Aorta (tissue), 5 donors: ENCODE measurements at regions not wholly inside any gene's neighbourhood (a gene's known extent, or its start where the extent isn't known, plus 50 kb on each side); places are given as distances from the start of the nearest gene placed in this dataset.
"Not testable (repeated sequence)": the region's sequence is repeated elsewhere in the genome, so short reads cannot be mapped to it uniquely, and the experiment has no call there.

Experiments used
- ATAC-seq: fragments of 200-7000 bp; cut with Tn5 transposase; one replicate; pipeline ENCODE4 v1.9.1; 2022; ENCODE audit warnings: moderate library complexity; ENCODE audit not compliant: low FRiP score
- DNase-seq, 2 donors: peaks; one replicate each; pipeline ENCODE4 v3.0.0-alpha.2; 2020
- H3K27ac ChIP-seq, 2 donors: one replicate each; pipeline ENCODE4 v1.5.1; 2013; ENCODE audit warnings: low read length in 2 of 2, mild to moderate bottlenecking in 2 of 2, moderate library complexity in 2 of 2, control low read depth in 1 of 2, inconsistent platforms in 1 of 2, low read depth in 1 of 2
- H3K27me3 ChIP-seq, 2 donors: one replicate each; pipeline ENCODE4 v1.6.1; 2013; ENCODE audit warnings: control low read depth in 1 of 2, low read length in 1 of 2, mild to moderate bottlenecking in 1 of 2, moderate library complexity in 1 of 2; ENCODE audit not compliant: insufficient read depth in 2 of 2, control insufficient read depth in 1 of 2
- H3K36me3 ChIP-seq, 2 donors: one replicate each; pipeline ENCODE4 v1.6.1; 2013; ENCODE audit warnings: control low read depth in 1 of 2, low read length in 1 of 2, mild to moderate bottlenecking in 1 of 2; ENCODE audit not compliant: insufficient read depth in 2 of 2, control insufficient read depth in 1 of 2
- H3K4me1 ChIP-seq, 2 donors: one replicate each; pipeline ENCODE4 v1.6.1; 2013; ENCODE audit warnings: low read length in 2 of 2, control low read depth in 1 of 2, mild to moderate bottlenecking in 1 of 2, moderate library complexity in 1 of 2; ENCODE audit not compliant: insufficient read depth in 2 of 2, control insufficient read depth in 1 of 2
- H3K4me3 ChIP-seq, 2 donors: one replicate each; pipeline ENCODE4 v1.5.1; 2013; ENCODE audit warnings: low read length in 2 of 2, control low read depth in 1 of 2, mild to moderate bottlenecking in 1 of 2
- H3K9me3 ChIP-seq: one replicate; pipeline ENCODE4 v1.6.1; 2013; ENCODE audit warnings: mild to moderate bottlenecking, low read length; ENCODE audit not compliant: control insufficient read depth
- WGBS, 2 donors: extraction: QIAGEN DNeasy Blood & Tissue Kit; methylation state at CpG; one replicate each; pipeline ENCODE4 v1.1.7; 2013; 5-methylcytosine and 5-hydroxymethylcytosine counted together
- intact Hi-C, 2 donors: fragments of 100-400 bp; cut with DNase I; formaldehyde crosslinking; loops; one replicate each; pipeline versions ENCODE4 v1.14.2 to v1.15.0; 2022
- donor health status: healthy with polysubstance abuse.
- donor health status: Bipolar disorder and iron deficiency.
- donor health status: DM: no; HTN: no; CAD: no.
- donor health status: DM: no; HTN: no; CAD: no.
- donor health status: DM: yes; HTN: yes; CAD: no.

- Histone ChIP-seq H3K27me3 (no peaks in the 10 kb centered on the region), H3K4me3 (no peak overlapping the region), H3K4me1 (peaks cover 0 to 5% of the 10 kb centered on the region in 2 donors), H3K27ac (no peak overlapping the region), H3K36me3 (no peaks in the 10 kb centered on the region), H3K9me3 (no peaks in the 10 kb centered on the region)
- ATAC-seq (no peak), DNase-seq (no peak)
- WGBS, 2 donors = 93 to 95% methylated on average over 38 of the region's 38 CpGs
- intact Hi-C loops = no loop called here
These were observed 95.5 kb upstream of the GSE1 start for GRCh38 chr16:85517563-85518179.

- peaks cover 0 to 5% of the 10 kb centered on the region in 2 donors for H3K4me1 ChIP-seq
- no peaks in the 10 kb centered on the region for H3K9me3 ChIP-seq
- no peak overlapping the region for H3K27ac ChIP-seq
- ATAC-seq (no peak), DNase-seq (no peak)
- intact Hi-C loops = no loop called here
- 97 to 98% methylated on average over 17 of the region's 17 CpGs for WGBS, 2 donors
- H3K27me3 ChIP-seq = no peaks in the 10 kb centered on the region
- no peaks in the 10 kb centered on the region for H3K36me3 ChIP-seq
- H3K4me3 ChIP-seq = no peak overlapping the region
These were observed 94.6 kb upstream of the GSE1 start for GRCh38 chr16:85518398-85519049.

GRCh38 chr16:85519050-85519440, 94.1 kb upstream of the GSE1 start:
- H3K27me3 ChIP-seq, H3K4me3 ChIP-seq, H3K36me3 ChIP-seq, DNase-seq, H3K27ac ChIP-seq, intact Hi-C loops, ATAC-seq, H3K9me3 ChIP-seq, H3K4me1 ChIP-seq: not testable (repeated sequence)
- 63 to 70% methylated on average over 4 of the region's 5 CpGs for WGBS, 2 donors

- 96% methylated on average over 7 of the region's 7 CpGs for WGBS, 2 donors
- Histone ChIP-seq H3K27me3 (no peaks in the 10 kb centered on the region), H3K9me3 (no peaks in the 10 kb centered on the region), H3K4me3 (no peak overlapping the region), H3K4me1 (no peaks in the 10 kb centered on the region), H3K36me3 (no peaks in the 10 kb centered on the region), H3K27ac (no peak overlapping the region)
- no peak for DNase-seq
- intact Hi-C loops = no loop called here
- ATAC-seq = no peak
These were observed 93.4 kb upstream of the GSE1 start for GRCh38 chr16:85519540-85520231.

- no peaks in the 10 kb centered on the region for H3K4me1 ChIP-seq
- H3K4me3 ChIP-seq = no peak overlapping the region
- DNase-seq (no peak), ATAC-seq (no peak)
- 94% methylated on average over 20 of the region's 20 CpGs for WGBS, 2 donors
- H3K27ac ChIP-seq = no peak overlapping the region
- intact Hi-C loops = no loop called here
- H3K36me3 ChIP-seq = no peaks in the 10 kb centered on the region
- no peaks in the 10 kb centered on the region for H3K9me3 ChIP-seq
- H3K27me3 ChIP-seq = no peaks in the 10 kb centered on the region
These were observed 92.1 kb upstream of the GSE1 start for GRCh38 chr16:85520853-85521521.

GRCh38 chr16:85521552-85522307, 91.4 kb upstream of the GSE1 start:
- Histone ChIP-seq H3K9me3 (no peaks in the 10 kb centered on the region), H3K36me3 (no peaks in the 10 kb centered on the region), H3K4me1 (no peaks in the 10 kb centered on the region), H3K27ac (no peak overlapping the region), H3K4me3 (no peak overlapping the region), H3K27me3 (no peaks in the 10 kb centered on the region)
- ATAC-seq (no peak), DNase-seq (no peak)
- intact Hi-C loops = no loop called here
- 88 to 90% methylated on average over 21 of the region's 21 CpGs for WGBS, 2 donors

- ATAC-seq (no peak), DNase-seq (no peak)
- H3K36me3 ChIP-seq = no peaks in the 10 kb centered on the region
- intact Hi-C loops = no loop called here
- H3K4me1 ChIP-seq = no peaks in the 10 kb centered on the region
- H3K9me3 ChIP-seq = no peaks in the 10 kb centered on the region
- H3K4me3 ChIP-seq = no peak overlapping the region
- WGBS, 2 donors = 92% methylated on average over 13 of the region's 13 CpGs
- no peaks in the 10 kb centered on the region for H3K27me3 ChIP-seq
- no peak overlapping the region for H3K27ac ChIP-seq
These were observed 90.7 kb upstream of the GSE1 start for GRCh38 chr16:85522308-85522841.

GRCh38 chr16:85522842-85523601, 90.1 kb upstream of the GSE1 start:
- peak in 1 of 2 donors; percentile 76 for DNase-seq
- Histone ChIP-seq H3K4me1 (no peaks in the 10 kb centered on the region), H3K36me3 (no peaks in the 10 kb centered on the region), H3K27me3 (no peaks in the 10 kb centered on the region), H3K27ac (no peak overlapping the region), H3K4me3 (no peak overlapping the region), H3K9me3 (no peaks in the 10 kb centered on the region)
- 43 to 48% methylated on average over 13 of the region's 13 CpGs for WGBS, 2 donors
- ATAC-seq = peak; percentile 45
- intact Hi-C loops = no loop called here
